ENCODE measurements at regions not wholly inside any gene's neighbourhood (a gene's known extent, or its start where the extent isn't known, plus 50 kb on each side); places are given as distances from the start of the nearest gene placed in this dataset.

- TF ChIP-seq, protein P1, sequence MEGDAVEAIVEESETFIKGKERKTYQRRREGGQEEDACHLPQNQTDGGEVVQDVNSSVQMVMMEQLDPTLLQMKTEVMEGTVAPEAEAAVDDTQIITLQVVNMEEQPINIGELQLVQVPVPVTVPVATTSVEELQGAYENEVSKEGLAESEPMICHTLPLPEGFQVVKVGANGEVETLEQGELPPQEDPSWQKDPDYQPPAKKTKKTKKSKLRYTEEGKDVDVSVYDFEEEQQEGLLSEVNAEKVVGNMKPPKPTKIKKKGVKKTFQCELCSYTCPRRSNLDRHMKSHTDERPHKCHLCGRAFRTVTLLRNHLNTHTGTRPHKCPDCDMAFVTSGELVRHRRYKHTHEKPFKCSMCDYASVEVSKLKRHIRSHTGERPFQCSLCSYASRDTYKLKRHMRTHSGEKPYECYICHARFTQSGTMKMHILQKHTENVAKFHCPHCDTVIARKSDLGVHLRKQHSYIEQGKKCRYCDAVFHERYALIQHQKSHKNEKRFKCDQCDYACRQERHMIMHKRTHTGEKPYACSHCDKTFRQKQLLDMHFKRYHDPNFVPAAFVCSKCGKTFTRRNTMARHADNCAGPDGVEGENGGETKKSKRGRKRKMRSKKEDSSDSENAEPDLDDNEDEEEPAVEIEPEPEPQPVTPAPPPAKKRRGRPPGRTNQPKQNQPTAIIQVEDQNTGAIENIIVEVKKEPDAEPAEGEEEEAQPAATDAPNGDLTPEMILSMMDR (conservative IDR thresholded peaks at IDR 0.05; ENCODE audit: low read depth in 2 of 2): no peak
- TF ChIP-seq EZH2 (IDR thresholded peaks at IDR 0.05; ENCODE audit: low read depth, unreplicated experiment): no peak
- no peak for TF ChIP-seq POLR2AphosphoS5 (IDR thresholded peaks at IDR 0.05; ENCODE audit: low read depth)
- no peak for TF ChIP-seq EZH2phosphoT487 (IDR thresholded peaks at IDR 0.05; ENCODE audit: unreplicated experiment)
- TF ChIP-seq ZNF331 (CRISPR knock-in tag; IDR thresholded peaks at IDR 0.05; ENCODE audit: low read depth): no peak
Observed at GRCh38 chr10:117627561-117627960, 85.0 kb downstream of the EMX2 start.

Data from GM23338 (cell line).